Retinal pigment epithelial cell (primary cell): ENCODE measurements at regions not wholly inside any gene's neighbourhood (a gene's known extent, or its start where the extent isn't known, plus 50 kb on each side); places are given as distances from the start of the nearest gene placed in this dataset.

Experiments used
- DNase-seq: peaks from one replicate; pipeline ENCODE4 v3.0.0-alpha.2; 2010; ENCODE audit warnings: low read depth
- H3K4me3 ChIP-seq: 2 replicates; pipeline ENCODE4 v1.5.1; 2011; ENCODE audit warnings: mild to moderate bottlenecking, low read length, control low read depth, moderate library complexity
- TF ChIP-seq, protein P1 (sequence below): conservative IDR thresholded peaks from 2 replicates; pipeline ENCODE4 v1.5.1; 2011; ENCODE audit warnings: low read depth, low read length, control low read depth, inconsistent platforms

DNA sequence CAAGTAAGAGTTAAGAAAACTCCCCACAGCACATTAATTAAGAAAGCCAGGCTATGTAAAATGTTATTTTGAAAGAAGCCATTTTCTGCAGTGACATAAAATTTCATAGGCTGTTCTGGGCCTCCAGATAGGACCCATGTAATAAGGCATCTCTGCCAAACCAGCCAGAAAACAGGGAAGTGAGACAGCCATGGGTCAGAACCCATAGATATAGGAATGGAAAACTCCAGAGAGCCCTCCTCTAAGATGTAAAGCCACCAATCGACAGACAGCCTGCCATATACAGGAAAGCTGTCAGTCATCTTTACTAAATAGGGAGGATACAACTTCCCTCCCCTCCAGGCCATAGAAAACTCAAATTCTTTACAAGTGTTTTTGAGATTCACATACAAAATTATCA, 493.3 kb downstream of the COG6 start:
- TF ChIP-seq, protein P1, sequence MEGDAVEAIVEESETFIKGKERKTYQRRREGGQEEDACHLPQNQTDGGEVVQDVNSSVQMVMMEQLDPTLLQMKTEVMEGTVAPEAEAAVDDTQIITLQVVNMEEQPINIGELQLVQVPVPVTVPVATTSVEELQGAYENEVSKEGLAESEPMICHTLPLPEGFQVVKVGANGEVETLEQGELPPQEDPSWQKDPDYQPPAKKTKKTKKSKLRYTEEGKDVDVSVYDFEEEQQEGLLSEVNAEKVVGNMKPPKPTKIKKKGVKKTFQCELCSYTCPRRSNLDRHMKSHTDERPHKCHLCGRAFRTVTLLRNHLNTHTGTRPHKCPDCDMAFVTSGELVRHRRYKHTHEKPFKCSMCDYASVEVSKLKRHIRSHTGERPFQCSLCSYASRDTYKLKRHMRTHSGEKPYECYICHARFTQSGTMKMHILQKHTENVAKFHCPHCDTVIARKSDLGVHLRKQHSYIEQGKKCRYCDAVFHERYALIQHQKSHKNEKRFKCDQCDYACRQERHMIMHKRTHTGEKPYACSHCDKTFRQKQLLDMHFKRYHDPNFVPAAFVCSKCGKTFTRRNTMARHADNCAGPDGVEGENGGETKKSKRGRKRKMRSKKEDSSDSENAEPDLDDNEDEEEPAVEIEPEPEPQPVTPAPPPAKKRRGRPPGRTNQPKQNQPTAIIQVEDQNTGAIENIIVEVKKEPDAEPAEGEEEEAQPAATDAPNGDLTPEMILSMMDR = no peak
- no peak overlapping the region for H3K4me3 ChIP-seq
- no peak for DNase-seq

DNA sequence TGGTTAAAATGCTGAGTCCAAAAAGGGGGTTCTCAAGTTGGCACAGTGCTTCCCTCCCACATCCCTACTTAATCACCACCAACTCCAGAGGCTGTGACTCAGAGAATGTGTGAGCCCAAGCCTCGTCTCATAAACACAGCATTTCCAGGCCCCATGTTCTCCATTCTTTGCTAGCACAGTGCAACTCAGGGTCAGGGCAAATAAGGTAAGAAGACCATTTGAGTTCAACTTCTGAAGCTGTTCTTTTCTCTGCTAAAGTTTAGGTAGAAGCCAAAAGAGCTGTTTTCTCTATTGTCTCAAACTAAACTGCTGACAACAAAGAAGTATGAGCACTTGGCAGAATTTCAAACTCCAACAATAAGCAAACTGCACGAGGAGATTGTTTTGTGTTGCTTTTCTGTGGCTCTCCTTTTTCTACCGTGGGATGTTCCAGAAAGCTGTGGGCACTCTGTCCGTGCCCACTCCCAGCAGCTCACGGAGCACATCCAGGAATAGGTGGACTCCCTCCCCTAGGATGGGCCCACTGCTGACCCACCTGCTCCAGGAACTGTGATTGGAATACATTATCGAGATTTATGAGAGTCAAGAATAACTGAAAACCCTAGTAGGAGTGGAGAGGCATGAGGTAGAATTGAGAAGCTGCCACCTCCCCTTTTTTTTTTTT, 494.3 kb downstream of the COG6 start:
- TF ChIP-seq, protein P1 = no peak
- no peak overlapping the region for H3K4me3 ChIP-seq
- DNase-seq = peak; percentile 95

DNA sequence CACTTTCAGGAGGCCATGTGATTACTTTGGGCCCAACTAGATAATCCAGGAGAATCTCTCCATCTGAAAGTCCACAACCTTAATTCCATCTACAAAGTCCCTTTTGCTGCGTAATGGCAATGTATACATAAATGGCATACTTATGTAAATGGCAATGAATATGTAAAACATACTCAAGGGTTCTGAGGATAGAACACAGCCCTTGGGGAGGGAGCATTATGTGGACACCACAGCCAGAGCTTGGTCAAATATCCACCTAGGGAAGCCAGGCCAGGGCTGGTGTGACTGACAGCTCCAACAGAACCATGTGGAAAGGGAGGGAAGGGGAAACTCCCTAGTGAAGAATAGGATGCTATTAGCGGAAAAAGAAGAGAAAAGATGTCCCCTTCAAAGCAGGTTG, 496.2 kb downstream of the COG6 start:
- no peak for DNase-seq
- no peak overlapping the region for H3K4me3 ChIP-seq
- TF ChIP-seq, protein P1 = no peak

DNA sequence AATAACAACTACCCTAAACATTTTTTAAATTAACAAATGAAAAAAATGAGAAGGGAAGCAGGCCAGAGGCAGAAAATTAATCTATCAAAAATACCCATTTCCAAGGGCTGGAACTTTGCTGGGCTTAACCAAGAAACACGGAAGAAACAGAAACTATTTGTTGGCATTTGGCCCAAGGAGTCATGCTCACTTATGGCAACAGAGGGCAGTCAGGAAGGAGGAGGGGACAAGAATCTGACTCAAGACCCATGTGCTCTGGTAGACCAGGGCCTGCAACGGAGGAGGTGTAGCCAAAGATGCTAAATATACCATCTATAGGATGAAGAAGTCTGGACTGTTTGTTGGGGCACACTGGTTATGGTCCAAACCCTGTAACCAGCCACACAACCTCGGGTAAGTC, 496.7 kb downstream of the COG6 start:
- DNase-seq = peak; percentile 79
- TF ChIP-seq, protein P1 = peak; percentile 33
- no peak overlapping the region for H3K4me3 ChIP-seq

DNA sequence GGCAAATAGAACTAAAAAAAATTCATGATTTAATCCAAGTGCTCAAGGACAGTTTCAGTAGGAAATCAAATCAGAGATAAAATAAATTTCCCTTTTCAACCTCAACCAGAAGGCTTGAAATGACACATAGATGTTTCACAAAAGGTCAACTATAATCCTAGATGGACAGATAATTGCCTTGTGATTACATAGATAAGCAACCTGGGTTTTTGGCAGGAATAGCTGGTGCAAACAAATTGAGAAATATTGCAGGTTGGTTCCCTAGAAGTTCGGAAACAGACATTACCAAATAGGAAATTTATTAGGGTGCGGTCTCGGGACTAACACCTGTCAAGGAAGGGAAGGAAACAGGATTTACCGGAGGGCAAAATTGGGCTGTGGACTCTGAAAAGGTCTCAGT, 497.5 kb downstream of the COG6 start:
- H3K4me3 ChIP-seq = no peak overlapping the region
- TF ChIP-seq, protein P1 = no peak
- no peak for DNase-seq

DNA sequence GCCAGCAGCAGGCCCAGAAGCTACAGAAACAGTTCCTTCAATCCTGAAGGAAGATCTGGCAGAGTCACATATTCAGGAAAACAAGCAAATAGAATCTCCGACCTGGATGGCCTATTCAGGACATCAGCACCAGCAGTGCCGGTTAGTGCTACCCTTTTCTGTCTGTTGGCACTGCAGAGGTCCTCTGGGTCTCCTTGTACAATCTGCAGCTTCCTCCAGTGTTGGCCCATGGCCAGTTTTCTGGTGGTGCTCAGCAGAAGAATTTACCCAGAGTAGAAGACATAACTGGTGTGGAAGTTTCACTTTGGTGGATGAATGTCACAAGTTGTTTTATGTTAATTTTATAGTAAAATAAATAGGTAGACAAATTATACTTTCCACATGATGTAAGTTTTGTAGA, 498.1 kb downstream of the COG6 start:
- TF ChIP-seq, protein P1 = no peak
- H3K4me3 ChIP-seq = no peak overlapping the region
- no peak for DNase-seq

DNA sequence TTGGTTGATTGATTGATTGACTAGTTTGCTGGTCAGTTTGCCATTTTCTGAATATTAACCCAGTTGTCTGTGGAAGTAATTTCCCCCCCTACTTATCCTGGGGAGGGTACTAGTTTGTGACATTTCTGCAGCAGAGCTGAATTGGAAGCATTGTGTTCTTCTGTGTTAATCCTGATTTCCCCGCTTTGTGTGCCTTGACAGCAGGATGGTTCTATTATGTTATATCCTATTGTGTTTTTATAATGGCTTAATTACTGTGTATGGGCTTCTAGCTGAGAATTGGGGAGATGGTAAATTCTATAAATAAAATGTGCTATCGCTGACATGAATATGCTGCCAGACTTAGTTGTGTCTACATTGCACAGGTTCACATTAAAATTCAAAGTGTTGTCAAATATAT, 499.7 kb downstream of the COG6 start:
- no peak overlapping the region for H3K4me3 ChIP-seq
- TF ChIP-seq, protein P1 = no peak
- no peak for DNase-seq
